ENCODE measurements at regions not wholly inside any gene's neighbourhood (a gene's known extent, or its start where the extent isn't known, plus 50 kb on each side); places are given as distances from the start of the nearest gene placed in this dataset.

GRCh38 chr21:27149034-27149433 is 182.1 kb upstream of the ADAMTS5 start:
- 39% methylated on average over 2 of the region's 2 CpGs for WGBS

GRCh38 chr21:27146268-27146667 is 179.4 kb upstream of the ADAMTS5 start:
- Histone ChIP-seq H3K36me3 (no peaks in the 10 kb centered on the region), H3K4me1 (no peaks in the 10 kb centered on the region), H3K4me3 (no peak overlapping the region), H3K9me3 (no peaks in the 10 kb centered on the region), H3K27ac (no peak overlapping the region), H3K27me3 (no peaks in the 10 kb centered on the region)
- 76% methylated on average over 1 of the region's 1 CpG for whole genome bisulfite sequencing
- TF ChIP-seq POLR2A (IDR thresholded peaks at IDR 0.05) (no peak), EP300 (IDR thresholded peaks at IDR 0.05) (no peak), POLR2AphosphoS5 (IDR thresholded peaks at IDR 0.05) (no peak)
- TF ChIP-seq, protein P1, sequence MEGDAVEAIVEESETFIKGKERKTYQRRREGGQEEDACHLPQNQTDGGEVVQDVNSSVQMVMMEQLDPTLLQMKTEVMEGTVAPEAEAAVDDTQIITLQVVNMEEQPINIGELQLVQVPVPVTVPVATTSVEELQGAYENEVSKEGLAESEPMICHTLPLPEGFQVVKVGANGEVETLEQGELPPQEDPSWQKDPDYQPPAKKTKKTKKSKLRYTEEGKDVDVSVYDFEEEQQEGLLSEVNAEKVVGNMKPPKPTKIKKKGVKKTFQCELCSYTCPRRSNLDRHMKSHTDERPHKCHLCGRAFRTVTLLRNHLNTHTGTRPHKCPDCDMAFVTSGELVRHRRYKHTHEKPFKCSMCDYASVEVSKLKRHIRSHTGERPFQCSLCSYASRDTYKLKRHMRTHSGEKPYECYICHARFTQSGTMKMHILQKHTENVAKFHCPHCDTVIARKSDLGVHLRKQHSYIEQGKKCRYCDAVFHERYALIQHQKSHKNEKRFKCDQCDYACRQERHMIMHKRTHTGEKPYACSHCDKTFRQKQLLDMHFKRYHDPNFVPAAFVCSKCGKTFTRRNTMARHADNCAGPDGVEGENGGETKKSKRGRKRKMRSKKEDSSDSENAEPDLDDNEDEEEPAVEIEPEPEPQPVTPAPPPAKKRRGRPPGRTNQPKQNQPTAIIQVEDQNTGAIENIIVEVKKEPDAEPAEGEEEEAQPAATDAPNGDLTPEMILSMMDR (IDR thresholded peaks at IDR 0.05), result no peak
- DNase-seq (ENCODE audit: low spot score in 2 of 2), result no peak

More at GRCh38 chr21:27149034-27149433, 182.1 kb upstream of the ADAMTS5 start:
- Histone ChIP-seq H3K9me3 (no peaks in the 10 kb centered on the region), H3K27me3 (no peaks in the 10 kb centered on the region), H3K36me3 (no peaks in the 10 kb centered on the region), H3K4me1 (no peaks in the 10 kb centered on the region), H3K27ac (no peak overlapping the region), H3K4me3 (no peak overlapping the region)
- no peak for DNase-seq (ENCODE audit: low spot score in 2 of 2)
- no peak for TF ChIP-seq POLR2A (IDR thresholded peaks at IDR 0.05)
- TF ChIP-seq, protein P1 (IDR thresholded peaks at IDR 0.05), result no peak

DNA sequence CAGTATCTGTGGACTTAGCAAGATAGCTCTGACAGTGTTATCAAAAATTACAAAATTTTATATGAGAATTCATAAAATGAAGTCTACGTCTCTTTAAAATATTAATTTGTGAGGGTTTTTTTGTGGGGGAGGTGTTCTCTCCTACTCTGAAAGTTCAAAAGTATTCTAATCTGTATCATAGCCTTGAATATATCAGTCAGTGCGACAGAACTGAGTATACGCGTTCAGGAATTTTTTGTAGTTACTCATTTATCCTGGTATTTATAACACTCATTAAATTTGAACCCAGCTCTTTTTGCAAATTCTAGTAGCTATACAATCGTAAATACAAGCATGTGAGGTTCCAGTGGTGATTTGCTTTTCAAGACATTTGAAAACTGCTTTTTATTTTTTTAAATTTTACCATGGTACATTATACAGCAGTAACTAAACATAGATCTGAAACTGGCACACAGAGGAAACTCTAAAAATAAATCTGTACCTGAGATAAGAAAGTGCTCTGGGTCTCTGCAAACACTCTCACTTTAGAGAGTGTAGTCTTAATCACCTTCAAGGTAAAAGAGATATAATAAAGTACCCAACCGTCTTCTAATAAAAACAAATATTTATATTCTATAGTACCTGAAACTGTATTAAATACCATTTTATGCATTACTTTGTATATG is 178.4 kb upstream of the ADAMTS5 start:
- Histone ChIP-seq H3K4me1 (no peaks in the 10 kb centered on the region), H3K27ac (no peak overlapping the region), H3K27me3 (no peaks in the 10 kb centered on the region), H3K4me3 (no peak overlapping the region), H3K9me3 (no peaks in the 10 kb centered on the region), H3K36me3 (no peaks in the 10 kb centered on the region)
- TF ChIP-seq, protein P1 (IDR thresholded peaks at IDR 0.05), result no peak
- TF ChIP-seq POLR2AphosphoS5 (IDR thresholded peaks at IDR 0.05) (no peak), POLR2A (IDR thresholded peaks at IDR 0.05) (no peak), EP300 (IDR thresholded peaks at IDR 0.05) (no peak)
- WGBS, result 86% methylated on average over 6 of the region's 6 CpGs
- DNase-seq (ENCODE audit: low spot score in 2 of 2), result no peak

GRCh38 chr21:27143476-27143875 is 176.6 kb upstream of the ADAMTS5 start:
- Histone ChIP-seq H3K27me3 (no peaks in the 10 kb centered on the region), H3K27ac (no peak overlapping the region), H3K4me1 (no peaks in the 10 kb centered on the region), H3K4me3 (no peak overlapping the region), H3K9me3 (no peaks in the 10 kb centered on the region), H3K36me3 (no peaks in the 10 kb centered on the region)
- TF ChIP-seq EP300 (IDR thresholded peaks at IDR 0.05) (no peak), POLR2A (IDR thresholded peaks at IDR 0.05) (no peak), POLR2AphosphoS5 (IDR thresholded peaks at IDR 0.05) (no peak)
- TF ChIP-seq, protein P1 (IDR thresholded peaks at IDR 0.05), result no peak
- 93% methylated on average over 26 of the region's 31 CpGs for WGBS
- no peak for DNase-seq (ENCODE audit: low spot score in 2 of 2)

DNA sequence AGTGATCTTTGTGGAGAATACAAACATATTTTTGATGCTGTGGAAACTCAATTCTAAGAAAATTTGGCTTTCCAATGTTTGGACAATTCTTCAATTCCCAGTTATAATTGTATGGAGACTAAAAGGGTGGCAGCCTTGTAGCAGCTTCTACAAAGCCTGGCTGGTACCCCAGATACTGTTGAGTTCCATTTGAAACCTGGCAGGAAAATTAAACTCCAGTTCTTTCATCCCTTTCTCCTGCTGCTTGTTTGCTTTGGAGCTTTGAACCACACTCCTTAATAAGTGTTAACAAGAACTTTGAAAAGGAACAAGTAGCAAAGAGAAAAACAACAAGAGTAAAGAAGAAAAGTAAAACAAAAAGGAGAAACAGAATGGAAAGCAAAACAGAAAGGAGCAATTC is 172.6 kb upstream of the ADAMTS5 start:
- Histone ChIP-seq H3K27ac (no peak overlapping the region), H3K27me3 (no peaks in the 10 kb centered on the region), H3K4me1 (no peaks in the 10 kb centered on the region), H3K36me3 (no peaks in the 10 kb centered on the region), H3K4me3 (no peak overlapping the region), H3K9me3 (no peaks in the 10 kb centered on the region)
- DNase-seq (ENCODE audit: low spot score in 2 of 2), result no peak
- TF ChIP-seq EP300 (IDR thresholded peaks at IDR 0.05), result no peak
- TF ChIP-seq POLR2AphosphoS5 (IDR thresholded peaks at IDR 0.05), result no peak
- no peak for TF ChIP-seq POLR2A (IDR thresholded peaks at IDR 0.05)
- TF ChIP-seq, protein P1 (IDR thresholded peaks at IDR 0.05), result no peak

All from suprapubic skin (tissue), 4 donors.